ENCODE measurements at regions not wholly inside any gene's neighbourhood (a gene's known extent, or its start where the extent isn't known, plus 50 kb on each side); places are given as distances from the start of the nearest gene placed in this dataset.

GRCh38 chr13:31440132-31440531 is 240.4 kb downstream of the B3GLCT start:
- BruUV-seq (replicated peaks): no TSS peak
- no peak overlapping the region for H3K27ac ChIP-seq (ENCODE audit: extremely low read depth, low read depth, low read length)
- DNase-seq (ENCODE audit: extremely low read depth in 1 of 4, low spot score in 3 of 4) (no peak), FAIRE-seq (no peak), ATAC-seq (no peak)
- TF ChIP-seq LARP7 (IDR thresholded peaks at IDR 0.05): no peak
- no peak for TF ChIP-seq CLOCK (CRISPR knock-in tag; IDR thresholded peaks at IDR 0.05; ENCODE audit: borderline replicate concordance)
- TF ChIP-seq MAFF (IDR thresholded peaks at IDR 0.05; ENCODE audit: low read length): no peak
- no peak for TF ChIP-seq TAF15 (IDR thresholded peaks at IDR 0.05; ENCODE audit: low read depth, low read length)
- TF ChIP-seq ETV1 (tag; conservative IDR thresholded peaks at IDR 0.05; ENCODE audit: low read depth): no peak
- TF ChIP-seq ZNF140 (CRISPR knock-in tag; IDR thresholded peaks at IDR 0.05): no peak
- H3K36me3 ChIP-seq (ENCODE audit: control insufficient read depth, insufficient read depth, low read length): no peaks in the 10 kb centered on the region
- intact Hi-C loops (cut with micrococcal nuclease) (no loop called here), in situ Hi-C loops (cut with MboI) (no loop called here)
- H3K4me3 ChIP-seq: no peak overlapping the region
- H3K79me2 ChIP-seq (ENCODE audit: control insufficient read depth, insufficient read depth, low read length): no peaks in the 10 kb centered on the region
- H3K27me3 ChIP-seq (ENCODE audit: control insufficient read depth in 2 of 2, insufficient read depth in 2 of 2, low read length in 2 of 2): no peaks in the 10 kb centered on the region
- POLR2A ChIA-PET: no interaction called here
- no peaks in the 10 kb centered on the region for H4K20me1 ChIP-seq (replicated peaks; ENCODE audit: control insufficient read depth, insufficient read depth, low read length)
- no peaks in the 10 kb centered on the region for H3K4me1 ChIP-seq (replicated peaks in 1 of 2; ENCODE audit: control insufficient read depth in 2 of 2, insufficient read depth in 2 of 2, low read length in 2 of 2)
- H3K9me3 ChIP-seq (replicated peaks; ENCODE audit: control insufficient read depth, insufficient read depth, low read depth, low read length): no peaks in the 10 kb centered on the region
- H3K4me2 ChIP-seq (ENCODE audit: insufficient read depth, low read length): no peak overlapping the region
- H3K9ac ChIP-seq (ENCODE audit: insufficient read depth in 1 of 2, low read depth in 2 of 2, low read length in 2 of 2): no peak overlapping the region
- CTCF ChIA-PET (ENCODE audit: low intra/inter-chr PET ratio): no interaction called here
- H2AFZ ChIP-seq (ENCODE audit: low read depth, low read length): no peak overlapping the region
- no peaks in the 10 kb centered on the region for H3K9me1 ChIP-seq (ENCODE audit: control insufficient read depth, insufficient read depth, low read length)
- WGBS (ENCODE audit: insufficient coverage, low coverage, missing lambda C conversion rate): 0% methylated on average over 2 of the region's 2 CpGs

All from K562 (cell line).